Body of pancreas (tissue), 4 donors: ENCODE measurements at regions not wholly inside any gene's neighbourhood (a gene's known extent, or its start where the extent isn't known, plus 50 kb on each side); places are given as distances from the start of the nearest gene placed in this dataset.

Source experiments
- ATAC-seq: fragments of 150-250 bp; one replicate; pipeline ENCODE4 v1.9.1; 2016
- DNase-seq, 4 donors: peaks; one replicate each; pipeline ENCODE4 v3.0.0-alpha.2; 2019
- H3K27ac ChIP-seq, 4 donors: fragments of 200-600 bp; sonication (generic); 1 replicate in 3 of 4; 2 replicates in 1 of 4; pipeline versions ENCODE4 v1.5.1 to v1.6.1; 2016 to 2019; ENCODE audit warnings: mild to moderate bottlenecking in 1 of 4, mixed read lengths in 1 of 4, moderate library complexity in 1 of 4
- H3K27me3 ChIP-seq, 2 donors: fragments of 200-600 bp; sonication (generic); one replicate each; pipeline ENCODE4 v1.6.0; 2016; ENCODE audit warnings: mild to moderate bottlenecking in 1 of 2
- H3K36me3 ChIP-seq, 2 donors: fragments of 200-600 bp; sonication (generic); replicated peaks in 1 of 2; 2 replicates each; pipeline ENCODE4 v1.5.1; 2016; ENCODE audit warnings: low read depth in 2 of 2; ENCODE audit not compliant: insufficient read depth in 1 of 2
- H3K4me1 ChIP-seq: fragments of 200-600 bp; sonication (generic); one replicate; pipeline ENCODE4 v1.6.0; 2016
- H3K4me3 ChIP-seq, 2 donors: fragments of 200-600 bp; sonication (generic); 1 replicate in 1 of 2; 2 replicates in 1 of 2; pipeline ENCODE4 v1.5.1; 2016 to 2019
- H3K9me3 ChIP-seq, 3 donors: fragments of 200-600 bp; sonication (generic); 1 replicate in 2 of 3; 2 replicates in 1 of 3; pipeline ENCODE4 v1.5.1; 2016
- CTCF ChIP-seq, 7 experiments: fragments of 450-650 bp in 4 of 7; fragments of 200-600 bp in 3 of 7; sonication (generic) in 3 of 7; IDR thresholded peaks; one replicate each; pipeline ENCODE4 v1.5.1; 2016 to 2019; ENCODE audit warnings: antibody characterized with exemption in 7 of 7
- POLR2A ChIP-seq, 3 donors: fragments of 450-650 bp; IDR thresholded peaks; one replicate each; pipeline ENCODE4 v1.6.1; 2016; ENCODE audit warnings: antibody characterized with exemption in 3 of 3, mild to moderate bottlenecking in 2 of 3
- WGBS, 2 donors: methylation state at CpG; one replicate each; pipeline ENCODE4 v1.1.5; 2017; 5-methylcytosine and 5-hydroxymethylcytosine counted together
- intact Hi-C: fragments of 100-400 bp; cut with DNase I; formaldehyde crosslinking; loops from one replicate; pipeline ENCODE4 v1.15.1; 2023

DNA sequence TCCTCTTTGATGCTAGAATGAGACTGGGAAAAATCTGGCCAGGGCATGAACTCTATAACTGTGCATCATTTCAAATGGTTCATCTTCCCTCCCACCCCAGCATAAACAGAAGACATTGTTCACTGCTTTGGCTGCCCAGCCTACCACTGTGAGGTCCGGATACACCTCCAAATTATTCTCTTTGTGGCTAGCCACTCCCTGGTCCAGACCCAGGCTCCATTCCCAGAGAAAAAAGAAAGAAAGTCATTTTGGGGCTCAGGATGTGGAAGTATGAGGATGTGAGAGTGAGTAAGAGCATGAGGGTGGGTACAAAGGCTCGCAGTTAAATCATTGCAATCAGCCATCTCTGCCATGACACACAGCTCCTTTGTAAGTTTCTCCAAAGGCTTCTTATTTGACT lies 559.2 kb downstream of the PSAT1 start:
- no peak for TF ChIP-seq CTCF (IDR thresholded peaks at IDR 0.05)
- TF ChIP-seq POLR2A (IDR thresholded peaks at IDR 0.05), result no peak
- H3K4me1 ChIP-seq, result no peaks in the 10 kb centered on the region
- no peak for ATAC-seq
- no peak overlapping the region for H3K4me3 ChIP-seq
- H3K27me3 ChIP-seq, result no peaks in the 10 kb centered on the region
- intact Hi-C loops, result no loop called here
- H3K9me3 ChIP-seq, result no peaks in the 10 kb centered on the region
- H3K27ac ChIP-seq, result no peak overlapping the region
- DNase-seq, result no peak
- H3K36me3 ChIP-seq, result no peaks in the 10 kb centered on the region
- 80 to 83% methylated on average over 2 of the region's 2 CpGs for WGBS, 2 donors

- no peak overlapping the region for H3K4me3 ChIP-seq
- ATAC-seq (no peak), DNase-seq (no peak)
- H3K27me3 ChIP-seq, result no peaks in the 10 kb centered on the region
- H3K4me1 ChIP-seq, result no peaks in the 10 kb centered on the region
- H3K9me3 ChIP-seq, result no peaks in the 10 kb centered on the region
- 74 to 79% methylated on average over 8 of the region's 8 CpGs for WGBS, 2 donors
- intact Hi-C loops, result no loop called here
- H3K27ac ChIP-seq, result no peak overlapping the region
- TF ChIP-seq CTCF (IDR thresholded peaks at IDR 0.05) (no peak), POLR2A (IDR thresholded peaks at IDR 0.05) (no peak)
- H3K36me3 ChIP-seq, result no peaks in the 10 kb centered on the region
Measured at GRCh38 chr9:78856781-78857180, 559.9 kb downstream of the PSAT1 start.

- Histone ChIP-seq H3K27me3 (no peaks in the 10 kb centered on the region), H3K27ac (no peak overlapping the region), H3K36me3 (no peaks in the 10 kb centered on the region), H3K4me1 (no peaks in the 10 kb centered on the region), H3K4me3 (no peak overlapping the region), H3K9me3 (no peaks in the 10 kb centered on the region)
- ATAC-seq, result no peak
- TF ChIP-seq POLR2A (IDR thresholded peaks at IDR 0.05) (no peak), CTCF (IDR thresholded peaks at IDR 0.05) (no peak)
- 74 to 80% methylated on average over 23 of the region's 23 CpGs for WGBS, 2 donors
- intact Hi-C loops, result no loop called here
- DNase-seq, result no peak
Measured at GRCh38 chr9:78857373-78858225, 560.7 kb downstream of the PSAT1 start.

GRCh38 chr9:78858266-78858665 lies 561.3 kb downstream of the PSAT1 start:
- no peak overlapping the region for H3K27ac ChIP-seq
- H3K27me3 ChIP-seq, result no peaks in the 10 kb centered on the region
- no peaks in the 10 kb centered on the region for H3K4me1 ChIP-seq
- H3K9me3 ChIP-seq, result no peaks in the 10 kb centered on the region
- H3K36me3 ChIP-seq, result no peaks in the 10 kb centered on the region
- no peak overlapping the region for H3K4me3 ChIP-seq
- WGBS, 2 donors, result 61 to 62% methylated on average over 1 of the region's 1 CpG
- DNase-seq, result no peak
- intact Hi-C loops, result no loop called here
- TF ChIP-seq POLR2A (IDR thresholded peaks at IDR 0.05) (no peak), CTCF (IDR thresholded peaks at IDR 0.05) (no peak)
- no peak for ATAC-seq
